ENCODE measurements at regions not wholly inside any gene's neighbourhood (a gene's known extent, or its start where the extent isn't known, plus 50 kb on each side); places are given as distances from the start of the nearest gene placed in this dataset.

- peak; percentile 43 for DNase-seq
These were observed 962.3 kb downstream of the EFNB2 start for GRCh38 chr13:105573136-105573535.

- DNase-seq, result peak; percentile 11
These were observed 963.1 kb downstream of the EFNB2 start for GRCh38 chr13:105572401-105572800.

GRCh38 chr13:105569816-105570215 lies 965.6 kb downstream of the EFNB2 start:
- no peak for DNase-seq

GRCh38 chr13:105567951-105568525 lies 967.4 kb downstream of the EFNB2 start:
- no peak for DNase-seq

GRCh38 chr13:105565136-105565727 lies 970.2 kb downstream of the EFNB2 start:
- DNase-seq, result peak; percentile 15

- no peak for DNase-seq
These were observed 983.4 kb downstream of the EFNB2 start for GRCh38 chr13:105552078-105552477.

GRCh38 chr13:105547851-105548250 lies 987.6 kb downstream of the EFNB2 start:
- no peak for DNase-seq

- no peak for DNase-seq
These were observed 989.7 kb downstream of the EFNB2 start for GRCh38 chr13:105545811-105546210.

- peak; percentile 15 for DNase-seq
These were observed 991.7 kb downstream of the EFNB2 start for GRCh38 chr13:105543742-105544141.

- no peak for DNase-seq
These were observed 993.9 kb downstream of the EFNB2 start for GRCh38 chr13:105541565-105541964.

GRCh38 chr13:105538346-105538745 lies 997.1 kb downstream of the EFNB2 start:
- no peak for DNase-seq

- no peak for DNase-seq
These were observed 998.3 kb downstream of the EFNB2 start for GRCh38 chr13:105537113-105537512.

GRCh38 chr13:105530468-105530867 lies 1005.0 kb downstream of the EFNB2 start:
- DNase-seq, result no peak

GRCh38 chr13:105527127-105527526 lies 1008.3 kb downstream of the EFNB2 start:
- no peak for DNase-seq

GRCh38 chr13:105519771-105520170 lies 1015.7 kb downstream of the EFNB2 start:
- DNase-seq, result peak; percentile 8

GRCh38 chr13:105518086-105518485 lies 1017.4 kb downstream of the EFNB2 start:
- DNase-seq, result peak; percentile 49

GRCh38 chr13:105514401-105514800 lies 1021.1 kb downstream of the EFNB2 start:
- no peak for DNase-seq

GRCh38 chr13:105513448-105513847 lies 1022.0 kb downstream of the EFNB2 start:
- no peak for DNase-seq

- peak; percentile 22 for DNase-seq
These were observed 1025.3 kb downstream of the EFNB2 start for GRCh38 chr13:105509981-105510762.

- DNase-seq, result no peak
These were observed 1029.0 kb downstream of the EFNB2 start for GRCh38 chr13:105506463-105506862.

- no peak for DNase-seq
These were observed 1033.3 kb downstream of the EFNB2 start for GRCh38 chr13:105502193-105502592.

- DNase-seq, result no peak
These were observed 1037.9 kb downstream of the EFNB2 start for GRCh38 chr13:105497597-105497996.

GRCh38 chr13:105492216-105492615 lies 1043.2 kb downstream of the EFNB2 start:
- DNase-seq, result no peak

GRCh38 chr13:105491345-105491744 lies 1044.1 kb downstream of the EFNB2 start:
- DNase-seq, result no peak

Measured in fibroblast of skin of right biceps (primary cell).